NCI-H748 (cell line): ENCODE measurements at regions not wholly inside any gene's neighbourhood (a gene's known extent, or its start where the extent isn't known, plus 50 kb on each side); places are given as distances from the start of the nearest gene placed in this dataset.
A peak's percentile ranks its signal among the peaks of the same experiment; 100 is the strongest.

Experiments used
- DNase-seq: peaks from one replicate; lab custom pipeline; 2025; ENCODE audit not compliant: unreplicated experiment; lab: John Stamatoyannopoulos, UW

DNA sequence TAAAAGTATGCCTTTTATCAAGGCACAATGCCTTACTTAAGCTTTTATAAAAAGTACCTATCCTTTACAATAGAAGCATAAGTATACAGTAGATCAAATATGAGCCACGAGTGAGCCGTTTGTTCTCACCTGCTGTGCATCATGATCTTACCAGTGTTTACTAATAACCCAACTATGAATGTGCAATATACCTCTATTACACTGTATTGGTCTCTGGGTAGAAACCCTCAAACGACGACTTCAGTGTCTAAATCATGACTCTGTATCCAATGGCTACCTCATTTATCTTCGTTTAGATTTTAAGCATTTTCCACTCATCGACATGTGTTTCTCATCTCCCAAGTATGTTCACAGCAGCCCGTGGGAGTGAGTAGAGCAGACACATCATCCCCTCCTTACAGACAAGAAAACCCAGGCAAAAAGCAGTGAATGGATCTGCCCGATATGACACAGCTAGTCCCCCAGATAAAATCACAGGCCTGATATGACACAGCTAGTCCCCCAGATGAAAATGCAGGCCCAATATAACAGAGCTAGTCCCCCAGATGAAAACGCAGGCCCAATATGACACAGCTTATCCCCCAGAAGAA is 279.8 kb downstream of the TNS1 start:
- no peak for DNase-seq

DNA sequence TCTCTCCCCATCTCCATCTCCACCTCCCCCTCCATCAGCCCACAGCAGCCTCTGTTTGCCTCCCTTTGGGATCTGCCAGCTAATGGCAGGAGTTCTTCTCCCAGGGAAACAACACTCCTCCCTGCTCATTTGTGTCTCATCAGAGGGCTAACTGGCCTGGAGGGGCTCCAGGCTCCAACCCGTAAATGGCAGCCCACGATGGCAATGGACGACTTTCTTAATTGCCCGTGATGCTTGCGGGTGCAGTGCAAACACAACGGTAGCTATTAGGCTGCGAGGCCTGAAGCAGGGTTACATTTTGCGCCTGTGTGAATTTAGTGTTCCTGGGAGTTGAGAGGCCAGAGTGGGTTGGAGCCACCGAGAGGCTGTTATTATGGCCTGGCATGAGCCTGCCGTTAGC is 285.1 kb downstream of the TNS1 start:
- DNase-seq, result peak; percentile 46

DNA sequence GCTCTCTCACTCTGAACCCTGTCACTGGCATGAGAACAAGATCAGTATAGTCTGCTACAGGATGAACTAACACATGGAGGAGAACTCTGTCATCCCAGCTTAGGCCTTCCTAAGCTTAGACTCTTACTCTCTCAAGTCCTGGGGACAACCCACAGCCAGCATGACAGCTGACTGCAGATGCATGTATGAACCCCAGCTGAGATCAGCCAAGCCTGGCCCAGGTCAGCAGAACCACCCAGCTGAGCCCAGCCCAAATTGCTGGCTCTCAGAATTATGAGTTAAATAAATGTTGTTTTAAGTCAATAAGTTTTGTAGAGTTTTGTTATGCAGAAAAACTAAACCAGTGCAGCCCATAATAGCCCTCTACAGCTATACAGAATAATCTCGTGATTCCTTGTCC is 287.3 kb downstream of the TNS1 start:
- no peak for DNase-seq

DNA sequence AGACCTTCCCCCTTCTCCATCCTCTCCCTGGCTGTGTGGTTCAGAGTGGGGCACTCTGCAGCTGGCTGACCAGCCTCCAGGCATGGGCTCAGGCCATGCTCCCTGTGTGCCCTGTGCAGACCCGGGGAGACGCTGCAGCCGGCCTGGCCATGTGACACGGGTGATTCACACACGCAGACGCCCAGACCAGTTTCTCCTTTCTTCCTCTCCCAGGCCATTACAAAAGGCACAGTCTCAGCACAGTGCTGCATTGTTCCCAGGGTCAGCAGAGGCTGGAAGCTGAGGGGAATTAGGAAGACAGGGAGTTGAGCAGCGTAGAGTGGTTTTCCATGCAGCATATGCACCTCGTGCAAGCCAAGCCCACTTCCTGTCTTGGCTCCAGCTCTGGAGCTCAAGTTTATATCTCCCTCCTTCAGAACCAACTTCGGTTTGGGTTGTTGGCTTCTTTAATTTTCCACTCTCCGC is 288.5 kb downstream of the TNS1 start:
- DNase-seq, result no peak

DNA sequence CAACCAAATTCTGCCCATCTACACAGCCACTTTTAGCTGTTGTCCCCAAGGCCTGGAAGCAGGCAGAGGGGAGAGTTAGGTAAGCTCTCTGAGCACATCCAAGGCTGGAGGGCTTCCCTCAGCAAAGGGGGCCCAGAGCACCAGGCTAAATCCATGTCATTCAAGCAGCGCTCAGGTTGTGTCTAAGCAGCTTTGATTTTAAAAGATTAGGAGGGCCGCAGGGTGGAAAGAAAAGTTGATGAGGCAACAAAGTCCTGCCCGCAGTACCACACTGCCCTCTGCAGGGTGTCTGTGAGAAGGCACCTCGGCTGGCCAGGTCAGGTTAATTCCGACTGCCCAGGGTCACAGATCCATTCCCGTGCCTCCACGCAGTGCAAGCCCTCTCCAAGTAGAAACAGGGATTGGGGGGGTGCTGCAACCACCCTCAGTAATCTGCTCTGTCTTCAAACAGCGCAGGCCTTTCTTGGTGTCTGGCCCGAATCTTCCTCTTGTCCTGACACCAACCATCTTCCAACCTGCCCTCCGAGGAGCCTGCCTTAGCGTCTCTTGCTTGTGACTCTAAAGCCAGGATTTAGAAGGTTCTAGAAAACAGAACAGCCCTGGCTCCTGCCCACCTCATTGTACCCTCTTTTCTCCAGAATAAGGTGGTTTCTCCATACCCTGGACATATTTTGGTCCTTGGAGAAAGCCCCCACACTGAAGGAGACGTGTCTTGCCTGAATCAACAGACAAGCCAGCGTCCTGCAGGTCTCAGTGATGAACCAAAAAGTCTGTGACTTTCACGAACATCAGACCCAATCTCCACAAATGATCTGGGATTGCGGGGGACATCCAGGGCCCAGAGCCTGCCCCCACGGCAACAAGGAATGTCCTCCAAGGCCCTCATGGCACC is 289.2 kb downstream of the TNS1 start:
- peak; percentile 69 for DNase-seq

DNA sequence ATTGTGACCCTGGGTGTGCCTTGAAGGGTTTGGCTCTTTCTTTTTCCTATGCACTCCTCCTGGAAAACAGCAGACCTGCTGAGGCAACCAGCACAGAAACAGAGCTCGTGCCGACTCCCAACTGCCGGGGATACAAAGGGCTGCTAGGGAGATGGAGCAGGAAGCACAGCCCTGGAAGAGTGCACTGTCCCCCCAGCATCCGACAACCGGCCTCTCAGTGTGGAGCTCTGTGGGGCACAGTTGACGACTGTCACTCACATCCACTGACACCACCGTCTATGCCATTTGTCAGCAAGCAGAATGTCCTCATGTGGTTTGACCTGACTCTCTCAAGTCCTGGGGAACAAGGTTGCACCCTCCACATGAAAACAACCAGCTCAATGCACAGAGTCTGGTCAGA is 290.4 kb downstream of the TNS1 start:
- DNase-seq, result no peak

DNA sequence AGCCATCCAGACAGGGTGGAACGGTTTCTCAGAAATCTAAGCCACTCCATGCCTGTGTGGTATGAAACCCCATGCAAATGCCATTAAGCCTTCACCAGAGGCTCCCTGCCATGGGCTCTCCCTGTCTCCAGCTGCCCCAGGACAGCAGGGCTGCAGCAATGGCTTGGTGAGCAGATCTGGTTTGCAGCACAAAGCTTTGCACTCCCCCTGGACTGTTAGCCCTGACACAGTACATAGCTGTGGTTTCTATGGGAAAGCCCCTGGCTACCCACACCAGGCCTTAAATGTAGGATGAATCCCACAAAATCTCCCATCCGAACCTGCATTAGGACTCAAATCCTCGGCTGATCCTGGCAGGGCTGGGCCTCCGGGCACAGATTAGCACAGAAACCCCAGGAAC is 291.6 kb downstream of the TNS1 start:
- no peak for DNase-seq

DNA sequence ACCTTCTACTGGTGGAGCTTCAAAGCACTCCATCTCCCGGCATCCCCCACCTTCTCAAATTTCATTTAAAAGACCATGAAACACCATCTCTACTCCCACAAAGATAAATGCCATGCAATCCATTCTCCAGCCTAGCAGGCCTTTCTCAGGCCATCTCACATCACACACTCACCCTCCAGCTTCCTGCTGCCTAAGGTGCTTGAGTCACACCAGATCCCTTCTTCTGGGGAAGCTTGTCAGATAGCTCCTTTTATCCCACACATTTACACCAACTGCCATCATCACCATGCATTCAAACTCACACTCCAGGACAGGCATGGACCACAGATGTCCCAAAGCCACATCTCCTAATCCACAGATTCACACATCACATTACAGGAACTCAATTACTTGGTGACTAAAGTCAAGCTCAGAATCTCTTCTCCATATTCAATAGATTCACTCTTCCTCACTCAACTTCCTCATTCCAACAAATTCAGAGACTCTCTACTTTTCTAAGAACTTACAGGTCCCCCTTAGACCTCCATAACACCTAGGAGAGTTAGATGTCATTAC is 292.5 kb downstream of the TNS1 start:
- no peak for DNase-seq

DNA sequence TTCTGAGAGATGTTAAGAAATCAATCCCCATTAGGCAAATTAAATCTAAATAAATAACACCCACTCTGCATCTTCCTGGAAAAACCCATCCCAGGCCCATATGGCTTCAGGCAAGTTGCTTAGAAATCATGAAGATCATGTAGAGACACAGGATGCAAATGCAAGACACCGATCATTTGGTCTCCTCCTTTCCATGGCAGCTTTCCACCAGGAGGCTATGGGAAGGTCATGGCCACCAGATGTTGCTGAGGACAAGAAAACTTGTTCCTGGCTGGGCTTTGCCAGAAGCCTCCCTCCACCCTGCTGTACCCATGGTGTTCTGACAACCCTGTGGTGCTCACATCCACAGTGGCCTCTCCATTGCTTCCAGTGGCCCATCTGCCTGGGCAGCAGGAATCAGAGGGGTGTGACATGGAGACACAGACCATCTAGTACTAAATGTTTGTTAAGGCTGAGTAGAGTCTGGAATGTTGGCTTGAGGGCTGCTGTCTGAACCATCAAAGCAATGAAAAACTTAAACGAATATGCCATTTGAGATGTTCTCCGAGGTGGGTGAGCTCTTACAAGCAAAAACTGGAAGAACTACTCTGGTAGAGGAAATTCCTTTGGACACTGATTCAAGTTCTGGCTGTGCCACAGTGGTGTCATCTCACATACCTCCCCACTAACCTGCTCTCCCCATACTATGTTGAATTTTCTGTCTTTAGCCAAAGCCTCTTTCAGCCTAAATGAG is 293.2 kb downstream of the TNS1 start:
- DNase-seq, result no peak

DNA sequence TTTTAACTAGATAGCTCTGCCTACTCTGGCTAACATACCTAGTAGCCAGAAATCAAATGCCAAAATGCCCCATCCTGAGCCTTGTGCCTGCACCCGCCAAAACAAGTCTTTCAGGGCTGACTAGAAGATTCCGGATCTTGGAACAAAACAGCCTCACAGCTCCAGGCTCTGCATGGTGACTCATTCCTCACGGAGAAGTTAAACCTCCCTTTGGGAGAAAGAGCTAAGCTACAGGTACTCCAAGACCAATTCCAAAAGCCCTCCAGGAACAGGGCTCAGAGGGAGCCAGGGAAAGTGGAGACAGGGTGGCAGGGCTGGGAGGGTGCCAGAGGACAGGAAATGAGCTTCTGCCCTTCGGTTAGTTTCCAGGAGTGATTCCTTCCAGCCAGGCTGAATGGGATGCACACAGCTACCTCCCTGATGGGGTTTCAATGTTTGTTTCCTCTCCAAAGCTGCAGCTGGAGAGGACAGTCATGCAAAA is 295.6 kb downstream of the TNS1 start:
- DNase-seq, result no peak

DNA sequence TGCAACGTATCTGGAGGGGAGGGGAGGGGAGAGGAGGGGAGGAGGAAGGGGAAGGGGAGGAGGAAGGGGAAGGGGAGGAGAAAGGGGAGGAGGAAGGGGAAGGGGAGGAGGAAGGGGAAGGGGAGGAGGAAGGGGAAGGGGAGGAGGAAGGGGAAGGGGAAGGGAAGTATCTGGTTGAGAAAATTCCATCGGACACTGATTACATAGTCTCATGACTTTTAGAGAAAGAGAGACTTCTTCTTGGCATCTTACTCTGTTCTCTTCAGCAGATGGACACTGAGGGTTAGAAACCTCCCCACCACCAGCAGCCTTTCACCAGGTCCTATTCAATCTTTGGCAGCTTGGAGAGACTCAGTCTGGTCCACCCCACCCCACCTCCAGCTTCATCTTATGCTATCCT is 296.3 kb downstream of the TNS1 start:
- DNase-seq, result no peak

DNA sequence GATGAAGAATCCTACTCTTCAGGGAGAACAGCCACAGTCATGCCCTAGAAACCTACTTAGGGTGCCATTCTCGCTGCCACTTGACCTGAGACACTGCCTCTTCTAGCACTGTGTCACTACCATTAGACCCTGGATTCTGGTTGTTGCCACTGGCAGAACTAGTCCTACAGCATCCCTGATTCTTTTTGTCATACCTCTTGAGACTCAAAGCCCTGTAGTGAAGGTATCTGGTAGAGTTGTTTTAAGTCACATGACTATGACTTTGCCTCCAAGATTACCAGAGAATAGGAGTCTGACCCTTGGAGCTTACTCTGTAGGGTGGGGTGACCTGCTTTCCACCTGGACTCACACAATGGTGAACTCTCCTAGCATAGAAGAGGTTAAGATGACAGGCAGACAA is 296.7 kb downstream of the TNS1 start:
- DNase-seq, result no peak

DNA sequence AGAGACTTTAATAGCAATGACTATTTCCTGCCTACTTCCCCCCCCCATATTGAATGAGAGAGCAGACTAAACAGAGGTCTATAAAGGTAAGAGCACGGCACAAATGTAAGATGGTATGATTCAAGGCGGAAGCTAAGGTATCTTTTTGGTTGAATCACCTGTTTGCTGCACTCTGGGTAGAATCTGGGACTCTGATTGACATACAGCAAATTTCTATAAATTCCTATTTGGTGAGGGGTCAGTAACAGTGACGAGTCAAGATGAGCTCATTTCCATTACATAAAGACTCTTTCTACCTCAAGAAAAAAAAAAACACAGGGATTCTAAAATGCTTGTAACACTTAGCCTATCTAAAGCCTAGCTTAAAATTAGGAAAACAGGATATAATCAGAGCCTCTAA is 297.3 kb downstream of the TNS1 start:
- DNase-seq, result no peak

DNA sequence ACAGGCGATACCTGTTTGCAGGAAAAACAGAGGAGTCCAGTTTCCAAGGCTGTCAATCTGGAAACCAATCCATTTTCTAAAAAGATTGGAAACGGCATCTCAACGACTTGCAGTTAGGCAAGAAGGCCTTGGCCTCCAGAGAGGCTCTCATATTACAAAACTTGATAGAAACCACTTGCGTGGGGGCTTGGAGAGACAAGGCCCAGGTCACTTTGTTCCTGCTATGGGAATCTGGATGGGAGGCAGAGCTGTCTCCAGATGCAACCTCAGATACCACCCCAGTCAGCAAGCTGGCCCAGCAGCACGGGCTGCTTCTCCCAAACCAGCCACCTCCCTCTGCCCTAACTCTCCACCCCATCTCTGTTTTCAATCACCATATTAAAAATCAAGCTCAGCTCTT is 298.8 kb downstream of the TNS1 start:
- DNase-seq, result no peak

DNA sequence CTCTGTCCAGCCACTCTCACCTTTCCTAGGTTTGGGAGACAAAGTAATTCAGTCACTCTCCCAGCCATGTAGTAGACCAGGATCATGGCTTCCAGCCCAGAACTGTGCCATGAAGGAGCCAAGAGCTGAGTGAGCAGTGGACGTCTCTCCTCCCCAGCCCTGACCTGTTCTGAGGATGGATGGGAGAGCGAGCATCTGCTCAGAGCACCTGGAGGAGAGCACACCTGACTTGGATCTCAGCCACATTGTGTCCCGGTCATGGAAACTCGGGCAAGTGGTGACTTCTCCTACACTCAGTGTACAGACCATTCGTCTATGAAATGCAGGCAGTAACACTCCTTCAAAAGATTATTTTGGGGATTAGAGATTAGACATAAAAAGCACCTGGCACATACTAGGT is 299.7 kb downstream of the TNS1 start:
- no peak for DNase-seq

DNA sequence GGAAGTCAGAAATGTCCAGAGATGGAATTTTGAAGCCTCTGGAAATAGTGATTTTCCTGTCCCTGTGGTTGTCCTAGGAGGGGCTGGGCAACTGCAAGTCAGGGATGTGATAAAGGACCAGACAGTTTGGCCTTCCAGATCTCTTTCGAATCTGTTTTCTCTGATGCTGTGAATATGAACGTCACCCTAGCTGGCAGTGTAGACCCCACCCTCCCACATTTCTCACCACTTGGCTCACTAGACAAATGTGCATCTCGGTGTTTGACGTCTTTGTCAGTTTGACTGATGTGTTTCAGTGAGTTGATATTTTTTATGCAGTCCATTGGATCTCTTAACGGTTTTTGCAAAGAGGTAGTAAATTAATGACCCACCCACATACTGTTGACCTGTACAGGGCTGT is 301.2 kb downstream of the TNS1 start:
- no peak for DNase-seq

DNA sequence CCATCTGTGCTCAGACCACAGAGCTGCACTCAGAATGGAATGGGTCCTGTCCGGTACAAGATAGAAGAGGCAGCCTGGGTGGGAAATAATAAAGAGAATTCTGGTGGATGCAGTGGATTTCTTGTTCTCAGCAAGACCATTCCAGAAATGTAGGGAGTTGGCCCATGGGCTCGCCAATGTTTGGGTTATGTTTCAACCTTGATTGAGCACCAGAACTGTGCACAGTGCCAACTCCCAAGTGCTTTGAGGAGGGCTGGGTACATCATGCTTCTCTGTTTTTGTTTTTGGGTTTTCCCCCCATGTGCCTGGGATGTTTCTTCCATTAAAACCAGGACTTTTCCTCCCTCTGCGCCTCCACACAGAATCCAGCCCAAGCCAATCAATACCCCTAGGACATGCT is 304.1 kb downstream of the TNS1 start:
- DNase-seq, result no peak

DNA sequence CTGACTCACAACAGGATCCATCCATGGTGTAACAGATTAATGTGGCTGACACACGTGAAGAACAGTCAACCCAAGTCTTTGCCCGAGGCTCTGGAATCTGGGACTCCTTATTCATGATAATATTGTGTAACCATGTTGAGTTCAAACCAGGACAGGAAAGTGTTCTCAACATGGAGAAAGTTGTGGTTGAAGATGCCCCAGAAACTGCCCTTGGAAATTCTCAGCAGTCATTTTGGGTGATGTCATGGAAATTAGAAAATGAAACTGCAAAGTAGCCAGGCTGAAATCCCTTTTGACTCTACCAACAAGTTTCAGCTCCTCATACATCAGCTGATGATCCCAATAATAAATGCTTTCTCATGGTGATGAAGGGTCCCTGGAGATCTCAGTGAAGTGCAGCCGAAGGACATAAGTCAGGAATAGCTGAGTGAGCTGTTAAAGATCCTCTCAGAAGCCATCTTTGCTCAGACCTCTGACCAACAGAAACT is 307.7 kb downstream of the TNS1 start:
- no peak for DNase-seq

DNA sequence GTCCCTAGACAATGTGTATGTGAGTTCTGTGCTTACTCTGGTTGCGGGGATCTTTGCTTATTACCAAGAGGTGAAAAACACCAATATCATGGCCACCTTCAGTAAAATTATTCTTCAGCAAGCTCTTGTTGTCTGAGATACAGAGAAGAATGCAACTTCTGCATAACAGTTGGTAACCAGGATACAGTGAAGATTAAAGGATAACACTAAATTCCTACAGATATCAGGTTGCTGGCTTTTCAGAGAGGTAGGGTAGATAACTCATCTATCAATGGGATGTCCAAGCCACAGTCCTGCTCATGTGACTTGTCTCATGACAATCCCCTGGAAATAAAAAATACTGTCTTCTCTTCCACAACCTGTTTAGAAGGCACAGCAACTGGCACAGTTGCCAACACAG is 308.5 kb downstream of the TNS1 start:
- DNase-seq, result no peak

DNA sequence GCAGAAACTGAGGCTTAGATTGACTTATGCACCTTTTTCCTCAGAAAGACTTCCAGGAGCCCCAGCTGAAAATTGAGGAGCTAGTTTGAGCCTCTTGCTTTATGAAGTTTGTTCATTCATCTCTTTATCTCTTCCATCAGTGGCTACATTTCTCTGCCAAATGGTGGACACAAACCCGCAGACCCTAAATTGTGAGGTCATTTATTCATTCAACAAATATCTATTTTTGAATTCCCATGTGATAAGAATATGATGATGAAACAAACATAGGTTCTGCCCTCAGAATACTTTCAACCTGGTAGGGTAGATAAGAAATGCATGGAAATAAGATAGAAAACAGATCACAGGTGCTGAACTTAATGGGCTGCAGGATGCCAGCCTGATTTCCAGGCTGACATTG is 309.4 kb downstream of the TNS1 start:
- no peak for DNase-seq

DNA sequence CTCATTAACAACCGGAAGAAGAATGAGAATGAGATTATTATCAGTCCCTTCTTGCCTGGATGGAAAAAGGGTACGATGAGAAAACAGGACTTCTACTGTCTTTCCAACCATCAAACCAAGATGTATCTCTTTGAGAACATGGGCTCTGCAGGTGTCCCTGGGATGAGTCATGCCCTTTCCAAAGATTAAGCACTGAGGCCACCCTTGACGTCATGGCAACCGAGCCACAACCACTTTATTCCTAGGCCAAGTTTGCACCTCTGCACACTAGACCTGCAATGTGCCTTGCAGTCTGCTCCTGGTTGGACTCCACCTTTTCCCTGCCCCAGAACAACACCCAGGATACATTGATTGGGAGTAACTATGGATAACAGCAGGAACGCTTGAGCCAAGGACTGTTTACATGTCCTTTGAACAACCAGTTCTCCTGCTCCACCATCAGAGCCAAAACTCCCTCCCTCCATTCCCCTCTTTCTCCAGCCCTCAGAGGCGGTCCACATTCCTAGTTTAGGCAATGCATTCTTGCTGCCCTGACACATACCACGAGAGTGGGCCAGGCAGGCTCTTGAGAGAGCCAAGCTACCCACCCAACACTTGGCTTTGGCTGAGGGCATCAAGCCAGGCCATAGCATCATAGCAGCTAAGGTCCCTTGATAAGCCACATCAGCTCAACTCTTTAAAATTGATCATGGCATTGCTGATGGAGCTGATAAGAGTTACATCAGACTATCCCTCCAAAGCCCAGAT is 310.7 kb downstream of the TNS1 start:
- no peak for DNase-seq
